ENCODE measurements at regions not wholly inside any gene's neighbourhood (a gene's known extent, or its start where the extent isn't known, plus 50 kb on each side); places are given as distances from the start of the nearest gene placed in this dataset.

DNA sequence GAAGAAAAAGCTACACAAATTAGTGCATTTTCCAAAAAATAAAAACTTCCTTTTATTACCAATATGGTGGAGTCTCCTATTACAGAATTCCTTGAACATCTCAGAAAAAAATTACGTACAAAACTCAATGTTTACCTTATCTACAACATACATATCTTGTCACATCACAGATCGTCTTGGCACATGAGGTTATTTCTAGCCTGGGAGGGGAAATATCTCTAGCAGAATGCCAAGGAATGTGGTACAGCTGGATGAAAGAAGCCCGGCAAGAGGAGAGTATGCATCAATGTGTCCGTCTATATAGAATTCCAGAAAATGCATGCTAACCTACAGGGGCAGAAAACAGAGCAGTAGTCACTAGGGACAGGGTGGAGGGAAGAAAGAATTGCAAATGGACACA lies 443.8 kb downstream of the ZSWIM6 start:
- in situ Hi-C loops (cut with HindIII; ENCODE audit: low sequenced_read_pairs): no loop called here

DNA sequence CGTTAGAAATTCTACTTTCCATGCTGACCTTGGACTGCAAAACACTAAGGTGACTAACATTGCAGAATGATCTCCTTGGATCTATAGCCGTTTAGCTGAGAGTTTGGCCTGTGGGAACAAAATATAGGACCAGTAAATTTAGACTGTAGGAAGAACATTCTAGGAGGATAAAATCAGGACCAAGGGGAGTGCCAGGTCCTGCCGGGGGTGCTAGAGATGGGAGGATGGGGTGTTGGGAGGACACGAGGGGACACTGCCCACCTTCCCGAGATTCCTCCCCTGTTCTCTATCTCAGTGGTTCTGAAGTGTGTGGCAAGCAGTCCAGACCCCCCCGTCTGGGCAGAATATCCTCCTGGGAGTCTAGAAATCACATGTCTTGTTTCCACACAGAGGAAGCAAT lies 445.2 kb downstream of the ZSWIM6 start:
- in situ Hi-C loops (cut with HindIII; ENCODE audit: low sequenced_read_pairs): no loop called here

GRCh38 chr5:61779743-61780142 lies 447.7 kb downstream of the ZSWIM6 start:
- in situ Hi-C loops (cut with HindIII; ENCODE audit: low sequenced_read_pairs): no loop called here

- in situ Hi-C loops (cut with HindIII; ENCODE audit: low sequenced_read_pairs): no loop called here
These were observed 451.4 kb downstream of the ZSWIM6 start for GRCh38 chr5:61783481-61783880.

- in situ Hi-C loops (cut with HindIII; ENCODE audit: low sequenced_read_pairs): no loop called here
These were observed 452.3 kb downstream of the ZSWIM6 start for GRCh38 chr5:61784341-61784740.

- in situ Hi-C loops (cut with HindIII; ENCODE audit: low sequenced_read_pairs): no loop called here
These were observed 456.5 kb downstream of the ZSWIM6 start for GRCh38 chr5:61788548-61788947.

DNA sequence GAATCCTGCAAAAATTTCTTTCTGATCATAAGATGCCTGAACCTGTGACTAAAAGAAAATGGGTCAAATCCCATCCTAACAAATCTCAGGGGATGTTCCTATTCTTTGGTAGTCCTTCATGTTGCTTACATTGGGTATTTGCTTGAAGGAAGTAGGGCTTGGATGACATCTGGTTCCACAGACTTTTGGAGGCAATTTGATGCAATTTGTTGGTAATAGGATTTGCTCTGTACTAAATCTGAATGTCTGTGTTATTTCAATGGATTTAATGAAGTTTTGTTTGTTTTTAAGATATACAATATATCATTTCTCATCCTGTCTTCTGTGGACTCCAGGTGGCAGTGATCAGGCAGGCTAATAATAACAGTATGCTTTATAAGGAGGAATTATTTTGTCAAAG lies 457.9 kb downstream of the ZSWIM6 start:
- in situ Hi-C loops (cut with HindIII; ENCODE audit: low sequenced_read_pairs): no loop called here

DNA sequence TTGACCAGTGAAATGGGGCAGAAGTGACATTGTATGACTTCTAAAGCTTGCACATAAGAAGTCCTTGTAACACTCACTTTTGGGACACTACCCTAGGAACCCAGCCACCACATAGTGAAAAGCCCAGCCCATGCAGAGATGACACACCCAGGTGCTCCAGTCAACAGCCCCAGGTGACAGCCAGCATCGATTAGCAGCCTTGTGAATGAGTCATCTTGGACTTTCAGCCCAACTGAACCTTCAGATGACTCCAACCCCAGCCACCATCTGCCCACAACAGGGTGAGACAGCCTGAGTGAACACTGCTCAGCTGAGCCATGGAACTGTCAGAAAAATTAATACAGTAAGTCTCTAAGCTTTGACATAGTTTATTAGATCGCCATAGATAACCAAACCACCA lies 458.6 kb downstream of the ZSWIM6 start:
- in situ Hi-C loops (cut with HindIII; ENCODE audit: low sequenced_read_pairs): no loop called here

DNA sequence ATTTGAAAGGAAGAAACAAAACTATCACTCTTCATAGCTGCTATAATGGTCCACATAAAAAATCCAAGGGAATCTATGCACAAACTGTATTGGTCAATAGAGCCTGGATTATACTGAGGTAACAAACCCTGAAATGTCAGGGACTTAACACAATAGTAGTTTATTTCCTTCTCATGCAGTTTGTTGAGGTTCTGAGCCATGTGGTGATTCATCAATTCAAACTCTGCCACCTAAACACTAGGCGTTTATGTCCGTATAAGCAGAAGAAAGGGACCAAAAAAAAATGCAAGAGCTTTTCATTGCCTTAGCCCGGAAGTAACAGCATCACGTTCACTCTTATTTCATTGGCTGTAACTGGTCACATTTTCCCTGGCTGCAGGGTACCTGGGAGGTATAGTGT lies 464.7 kb downstream of the ZSWIM6 start:
- in situ Hi-C loops (cut with HindIII; ENCODE audit: low sequenced_read_pairs): no loop called here

- in situ Hi-C loops (cut with HindIII; ENCODE audit: low sequenced_read_pairs): loop anchor here (5.0 kb wide), 1 partner anchor 93 kb away; no protein-coding TSS in a partner anchor
These were observed 468.4 kb downstream of the ZSWIM6 start for GRCh38 chr5:61800450-61800849.

GRCh38 chr5:61801174-61801573 lies 469.1 kb downstream of the ZSWIM6 start:
- in situ Hi-C loops (cut with HindIII; ENCODE audit: low sequenced_read_pairs): loop anchor here (5.0 kb wide), 1 partner anchor 94 kb away; no protein-coding TSS in a partner anchor

DNA sequence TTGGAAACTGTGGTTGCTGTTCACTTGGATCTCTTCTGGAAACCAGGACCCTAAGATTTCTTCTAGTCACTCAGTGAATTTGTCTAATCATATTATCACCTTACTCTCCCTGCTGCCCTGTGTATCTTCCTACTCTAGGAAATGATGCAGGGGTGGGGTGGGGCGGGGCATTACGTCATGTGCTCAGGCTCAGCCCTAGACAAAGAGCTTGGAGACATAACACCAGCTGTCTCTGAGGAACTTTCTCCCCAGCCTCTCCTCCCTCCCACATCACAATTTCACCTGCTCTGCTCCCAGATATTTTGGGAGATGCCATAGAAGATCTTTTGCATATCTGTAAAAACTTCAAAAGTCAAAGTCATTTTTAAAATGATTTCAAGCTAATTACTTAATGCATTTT lies 470.4 kb downstream of the ZSWIM6 start:
- in situ Hi-C loops (cut with HindIII; ENCODE audit: low sequenced_read_pairs): loop anchor here (5.0 kb wide), 1 partner anchor 95 kb away; no protein-coding TSS in a partner anchor

GRCh38 chr5:61805101-61805500 lies 473.0 kb downstream of the ZSWIM6 start:
- in situ Hi-C loops (cut with HindIII; ENCODE audit: low sequenced_read_pairs): no loop called here

- in situ Hi-C loops (cut with HindIII; ENCODE audit: low sequenced_read_pairs): no loop called here
These were observed 474.5 kb downstream of the ZSWIM6 start for GRCh38 chr5:61806491-61807020.

DNA sequence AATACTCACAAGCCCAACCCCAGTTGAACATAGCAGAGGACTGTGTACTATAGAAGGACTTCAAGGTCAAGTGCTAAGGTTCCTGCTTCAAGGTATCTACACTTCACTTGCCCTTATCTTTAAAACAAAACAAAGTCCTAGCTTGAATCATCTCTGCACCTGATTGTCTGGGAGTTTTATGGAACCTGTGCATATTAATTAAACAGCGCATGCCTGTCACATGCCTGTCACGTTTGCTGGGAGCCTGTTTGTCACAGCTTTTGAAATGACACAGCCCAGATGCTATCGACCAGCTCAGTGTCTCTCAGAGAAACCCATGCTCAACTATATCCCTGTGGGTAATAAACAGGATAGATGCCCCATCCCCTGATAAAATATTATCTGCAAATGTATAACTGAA lies 476.0 kb downstream of the ZSWIM6 start:
- in situ Hi-C loops (cut with HindIII; ENCODE audit: low sequenced_read_pairs): no loop called here

- in situ Hi-C loops (cut with HindIII; ENCODE audit: low sequenced_read_pairs): no loop called here
These were observed 476.9 kb downstream of the ZSWIM6 start for GRCh38 chr5:61808909-61809308.

DNA sequence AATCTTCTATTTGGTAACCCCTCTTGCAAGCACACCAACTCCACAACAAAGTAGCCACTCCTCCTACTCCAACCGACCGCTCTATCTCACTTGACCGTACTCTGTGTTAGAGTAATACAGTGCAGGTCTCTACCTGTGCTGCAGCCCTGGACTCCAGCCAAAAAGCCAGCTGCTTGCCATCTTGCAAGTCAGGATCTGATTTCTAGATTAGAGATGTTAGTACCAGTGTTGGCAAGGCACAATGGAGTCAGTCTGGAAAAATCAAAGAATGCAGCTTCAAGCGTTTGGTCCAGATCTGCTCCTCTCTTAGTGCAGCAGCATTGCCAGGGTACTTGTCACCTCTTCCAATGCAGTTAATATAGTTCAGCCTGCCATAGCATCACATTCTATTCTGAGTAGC lies 477.6 kb downstream of the ZSWIM6 start:
- in situ Hi-C loops (cut with HindIII; ENCODE audit: low sequenced_read_pairs): no loop called here

- in situ Hi-C loops (cut with HindIII; ENCODE audit: low sequenced_read_pairs): no loop called here
These were observed 479.0 kb downstream of the ZSWIM6 start for GRCh38 chr5:61811052-61811451.

DNA sequence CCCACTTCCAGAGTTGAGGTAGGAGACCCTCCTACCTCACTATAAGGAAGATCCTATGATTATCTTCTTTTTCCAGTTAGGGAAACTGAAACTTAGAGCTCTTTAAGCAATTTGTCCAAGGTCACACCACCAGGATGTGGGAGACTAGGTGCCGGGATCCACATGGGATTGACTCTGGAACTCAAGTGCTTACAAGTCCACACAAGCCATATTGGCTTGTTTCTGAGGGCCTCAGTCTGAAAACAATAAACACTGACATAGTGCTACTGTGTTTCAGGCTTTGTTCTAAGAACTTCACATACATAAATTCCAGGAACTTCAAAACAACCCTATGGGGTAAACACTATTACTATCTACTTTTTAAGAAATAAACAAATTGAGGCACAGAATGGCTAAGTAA lies 481.3 kb downstream of the ZSWIM6 start:
- in situ Hi-C loops (cut with HindIII; ENCODE audit: low sequenced_read_pairs): no loop called here

DNA sequence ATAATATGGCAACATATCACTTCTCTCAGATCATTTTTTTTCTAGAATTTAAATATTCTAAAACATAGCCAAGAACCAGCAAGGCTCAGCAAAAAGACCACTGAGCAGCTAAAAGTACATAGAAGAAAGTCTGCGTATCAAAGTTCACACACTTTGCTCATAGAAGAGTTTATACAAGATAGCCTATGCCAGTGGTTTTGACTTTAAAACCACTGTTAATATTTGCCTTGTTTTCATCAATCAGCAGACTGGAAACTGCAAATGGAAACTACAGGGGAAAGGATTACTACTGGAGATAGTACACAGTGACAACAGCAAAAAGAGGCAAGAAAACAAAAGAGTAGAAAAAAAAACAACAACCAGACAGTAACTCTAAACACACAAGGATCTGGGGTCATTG lies 483.3 kb downstream of the ZSWIM6 start:
- in situ Hi-C loops (cut with HindIII; ENCODE audit: low sequenced_read_pairs): no loop called here

- in situ Hi-C loops (cut with HindIII; ENCODE audit: low sequenced_read_pairs): no loop called here
These were observed 484.1 kb downstream of the ZSWIM6 start for GRCh38 chr5:61816146-61816545.

DNA sequence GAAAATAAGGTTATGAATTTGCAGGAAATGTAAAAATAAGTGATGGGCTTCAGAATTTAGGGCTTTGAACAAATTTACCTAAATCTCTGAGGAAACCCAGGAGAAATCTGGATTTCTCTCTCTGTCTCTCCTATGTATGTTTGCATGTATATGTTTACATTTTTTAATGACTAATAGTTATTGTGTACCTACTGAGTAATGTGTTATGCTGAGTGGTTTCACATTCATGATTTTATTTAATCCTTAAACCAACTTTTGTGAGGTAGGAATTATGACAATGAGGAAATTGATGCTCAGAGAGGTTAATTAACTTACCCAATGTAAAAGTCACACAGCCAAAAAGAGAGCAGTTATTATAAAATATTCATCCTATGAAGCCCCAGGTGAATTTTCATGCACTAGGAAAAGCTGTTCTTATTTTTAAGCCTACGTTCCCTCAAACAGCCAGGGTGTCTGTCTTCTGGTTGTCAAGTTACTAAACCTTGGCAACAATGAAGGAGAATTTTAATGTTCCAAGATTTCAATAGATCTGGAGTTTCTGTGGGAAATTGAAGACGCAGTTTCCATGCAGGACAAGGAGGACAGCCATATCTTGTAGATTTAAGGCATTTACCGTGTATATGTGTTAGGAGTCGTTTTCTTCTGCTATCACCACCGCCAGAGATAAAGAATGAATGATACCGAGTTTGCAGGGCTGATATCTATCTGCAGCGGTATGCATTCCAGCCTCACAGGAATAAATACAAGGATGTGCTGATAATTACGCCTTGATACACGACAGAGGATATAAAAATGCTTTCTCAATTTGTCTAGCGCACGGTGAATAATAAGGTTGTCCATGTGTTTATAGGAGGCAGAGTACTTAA lies 484.8 kb downstream of the ZSWIM6 start:
- in situ Hi-C loops (cut with HindIII; ENCODE audit: low sequenced_read_pairs): no loop called here
